Upper lobe of left lung (tissue), 4 donors: ENCODE measurements at regions not wholly inside any gene's neighbourhood (a gene's known extent, or its start where the extent isn't known, plus 50 kb on each side); places are given as distances from the start of the nearest gene placed in this dataset.

Experiments used
- CTCF ChIP-seq, 6 experiments: fragments of 450-650 bp in 4 of 6; fragments of 200-600 bp in 2 of 6; sonication (generic) in 2 of 6; IDR thresholded peaks; one replicate each; pipeline ENCODE4 v1.5.1; 2016 to 2019; ENCODE audit warnings: antibody characterized with exemption in 6 of 6
- POLR2A ChIP-seq, 4 donors: fragments of 450-650 bp; IDR thresholded peaks; one replicate each; pipeline ENCODE4 v1.5.1; 2016 to 2017; ENCODE audit warnings: antibody characterized with exemption in 4 of 4, mild to moderate bottlenecking in 2 of 4
- POLR2AphosphoS5 ChIP-seq, 2 donors: sonication (generic); formaldehyde crosslinking; IDR thresholded peaks; one replicate each; pipeline ENCODE4 v1.5.1; 2017; ENCODE audit warnings: antibody characterized with exemption in 2 of 2

DNA sequence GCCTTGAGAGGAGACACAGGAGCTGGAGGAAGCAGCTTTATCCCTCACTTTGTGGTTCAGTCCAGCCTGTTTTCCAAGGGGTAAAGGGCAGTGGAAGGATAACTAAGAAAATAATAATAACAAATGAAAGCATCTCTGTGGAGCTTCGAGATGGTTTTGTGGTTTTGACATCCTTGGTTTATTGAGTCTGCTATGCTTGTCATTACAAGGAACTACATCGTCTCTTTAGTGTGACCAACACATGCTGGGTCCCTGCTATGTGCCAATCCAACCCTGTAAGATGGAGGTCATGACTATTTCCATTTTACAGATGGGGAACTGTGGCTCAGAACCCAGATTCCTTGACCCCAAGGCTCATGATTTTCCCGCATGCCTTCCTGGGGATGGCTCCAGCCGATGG lies 124.8 kb downstream of the MRM1 start:
- TF ChIP-seq CTCF (IDR thresholded peaks at IDR 0.05) (no peak), POLR2A (IDR thresholded peaks at IDR 0.05) (no peak), POLR2AphosphoS5 (IDR thresholded peaks at IDR 0.05) (no peak)
